Upper lobe of right lung (tissue), 1 donor: ENCODE measurements at regions not wholly inside any gene's neighbourhood (a gene's known extent, or its start where the extent isn't known, plus 50 kb on each side); places are given as distances from the start of the nearest gene placed in this dataset.

Experiments used
- ATAC-seq: fragments of 200-7000 bp; cut with Tn5 transposase; one replicate; pipeline ENCODE4 v1.9.1; 2020; ENCODE audit warnings: mild to moderate bottlenecking, moderate library complexity
- DNase-seq: peaks from one replicate; pipeline ENCODE4 v3.0.0-alpha.2; 2020
- H3K27ac ChIP-seq: fragments of 200-600 bp; one replicate; pipeline ENCODE4 v1.8.0; 2022
- H3K27me3 ChIP-seq: fragments of 200-600 bp; one replicate; pipeline ENCODE4 v1.8.0; 2022; ENCODE audit warnings: mild to moderate bottlenecking
- H3K36me3 ChIP-seq: fragments of 200-600 bp; one replicate; pipeline ENCODE4 v1.8.0; 2022
- H3K4me1 ChIP-seq: fragments of 200-600 bp; one replicate; pipeline ENCODE4 v1.8.0; 2022
- H3K4me3 ChIP-seq: fragments of 200-600 bp; one replicate; pipeline ENCODE4 v1.8.0; 2022; ENCODE audit warnings: mild to moderate bottlenecking
- H3K9me3 ChIP-seq: fragments of 200-600 bp; one replicate; pipeline ENCODE4 v1.8.0; 2022
- CTCF ChIP-seq: fragments of 200-600 bp; IDR thresholded peaks from one replicate; pipeline ENCODE4 v1.8.0; 2022; ENCODE audit warnings: antibody characterized with exemption
- intact Hi-C: fragments of 100-400 bp; cut with DNase I; formaldehyde crosslinking; loops from one replicate; pipeline ENCODE4 v1.11.0; 2022
- donor health status: DM: no; HTN: yes; CAD: no; lungs with severe emphysema.

- intact Hi-C loops = no loop called here
- no peak for DNase-seq
- no peak for ATAC-seq
- H3K9me3 ChIP-seq = no peaks in the 10 kb centered on the region
- H3K27ac ChIP-seq = no peak overlapping the region
- no peaks in the 10 kb centered on the region for H3K36me3 ChIP-seq
- no peak overlapping the region for H3K4me3 ChIP-seq
- H3K27me3 ChIP-seq = peaks cover 9% of the 10 kb centered on the region
- H3K4me1 ChIP-seq = no peaks in the 10 kb centered on the region
- TF ChIP-seq CTCF = no peak
Observed at GRCh38 chr15:81531109-81531592, 157.1 kb upstream of the TMC3 start.

GRCh38 chr15:81530271-81530691 is 156.3 kb upstream of the TMC3 start:
- ATAC-seq = no peak
- intact Hi-C loops = no loop called here
- no peak overlapping the region for H3K4me3 ChIP-seq

GRCh38 chr15:81529481-81529880 is 155.5 kb upstream of the TMC3 start:
- Histone ChIP-seq H3K27ac (no peak overlapping the region), H3K4me3 (no peak overlapping the region), H3K4me1 (no peaks in the 10 kb centered on the region), H3K36me3 (no peaks in the 10 kb centered on the region), H3K9me3 (no peaks in the 10 kb centered on the region), H3K27me3 (no peaks in the 10 kb centered on the region)
- TF ChIP-seq CTCF = no peak
- ATAC-seq = no peak
- intact Hi-C loops = no loop called here
- no peak for DNase-seq

More at GRCh38 chr15:81530271-81530691, 156.3 kb upstream of the TMC3 start:
- H3K27ac ChIP-seq = no peak overlapping the region
- no peaks in the 10 kb centered on the region for H3K36me3 ChIP-seq
- no peaks in the 10 kb centered on the region for H3K9me3 ChIP-seq
- DNase-seq = no peak
- no peak for TF ChIP-seq CTCF
- peaks cover 6% of the 10 kb centered on the region for H3K27me3 ChIP-seq
- no peaks in the 10 kb centered on the region for H3K4me1 ChIP-seq

GRCh38 chr15:81526029-81526428 is 152.0 kb upstream of the TMC3 start:
- DNase-seq = no peak

GRCh38 chr15:81524496-81524895 is 150.5 kb upstream of the TMC3 start:
- Histone ChIP-seq H3K27me3 (no peaks in the 10 kb centered on the region), H3K27ac (no peak overlapping the region), H3K4me3 (no peak overlapping the region), H3K4me1 (no peaks in the 10 kb centered on the region), H3K9me3 (no peaks in the 10 kb centered on the region), H3K36me3 (no peaks in the 10 kb centered on the region)
- no peak for TF ChIP-seq CTCF
- intact Hi-C loops = no loop called here
- no peak for DNase-seq
- ATAC-seq = no peak

More at GRCh38 chr15:81526029-81526428, 152.0 kb upstream of the TMC3 start:
- TF ChIP-seq CTCF = no peak
- H3K9me3 ChIP-seq = no peaks in the 10 kb centered on the region
- intact Hi-C loops = no loop called here
- H3K27me3 ChIP-seq = no peaks in the 10 kb centered on the region
- H3K27ac ChIP-seq = no peak overlapping the region
- no peaks in the 10 kb centered on the region for H3K36me3 ChIP-seq
- H3K4me3 ChIP-seq = no peak overlapping the region
- no peaks in the 10 kb centered on the region for H3K4me1 ChIP-seq
- ATAC-seq = no peak

- no peaks in the 10 kb centered on the region for H3K36me3 ChIP-seq
- H3K4me1 ChIP-seq = no peaks in the 10 kb centered on the region
- H3K27me3 ChIP-seq = no peaks in the 10 kb centered on the region
- intact Hi-C loops = no loop called here
- no peak overlapping the region for H3K4me3 ChIP-seq
- H3K9me3 ChIP-seq = no peaks in the 10 kb centered on the region
- ATAC-seq = no peak
- TF ChIP-seq CTCF = no peak
- no peak for DNase-seq
- no peak overlapping the region for H3K27ac ChIP-seq
Observed at GRCh38 chr15:81523867-81524266, 149.9 kb upstream of the TMC3 start.
